ENCODE measurements at regions not wholly inside any gene's neighbourhood (a gene's known extent, or its start where the extent isn't known, plus 50 kb on each side); places are given as distances from the start of the nearest gene placed in this dataset.

DNA sequence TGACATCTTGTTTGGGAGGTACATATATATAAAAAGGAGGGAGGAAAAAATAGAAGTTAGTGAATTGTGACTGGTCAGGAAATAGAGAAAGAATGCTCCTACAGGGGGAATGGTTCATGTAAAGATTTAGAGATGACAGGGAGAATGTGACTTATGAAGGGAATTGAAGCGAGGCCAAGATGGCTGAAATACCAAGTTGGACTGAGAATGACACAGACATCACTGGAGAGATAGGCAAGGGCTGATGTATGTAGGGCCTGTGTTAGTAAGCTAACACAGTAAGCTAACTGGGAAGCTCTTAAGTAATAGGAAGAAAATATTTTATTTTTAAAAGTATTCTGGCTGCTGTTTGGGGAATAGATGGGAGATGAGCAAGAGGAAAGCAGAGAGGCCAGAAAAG is 286.3 kb downstream of the NNT start:
- Mint-ChIP-seq H3K9me3 (no peaks in the 10 kb centered on the region), H3K27ac (no peak overlapping the region), H3K27me3 (ENCODE audit: low read depth) (no peaks in the 10 kb centered on the region), H3K4me3 (ENCODE audit: low read depth) (no peak overlapping the region), H3K4me1 (ENCODE audit: low read depth) (no peaks in the 10 kb centered on the region), H3K36me3 (ENCODE audit: low read depth) (no peaks in the 10 kb centered on the region)
- intact Hi-C loops (cut with micrococcal nuclease), result no loop called here
- no peak for DNase-seq (ENCODE audit: low spot score)

DNA sequence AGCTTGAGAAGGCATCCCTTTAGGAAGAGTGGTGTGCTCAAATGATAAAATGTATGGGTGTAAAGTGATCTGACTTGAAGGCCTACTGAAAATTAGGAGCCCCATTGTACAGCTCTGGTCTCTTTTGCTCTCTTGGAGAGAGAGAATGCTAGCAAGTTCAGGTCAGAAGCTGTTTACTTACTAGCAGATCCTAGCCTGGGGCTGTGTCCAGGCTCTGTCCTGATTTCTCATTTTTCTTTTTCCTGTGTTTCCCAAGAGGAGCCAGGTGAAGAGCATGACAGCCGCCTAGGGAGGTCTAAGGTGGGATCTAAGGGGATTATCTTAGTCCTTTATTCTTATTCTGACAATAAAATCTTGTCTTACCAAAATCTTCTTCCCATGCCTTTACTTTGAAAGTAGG is 272.8 kb downstream of the NNT start:
- no peak for DNase-seq (ENCODE audit: low spot score)
- Mint-ChIP-seq H3K36me3 (ENCODE audit: low read depth) (no peaks in the 10 kb centered on the region), H3K9me3 (no peaks in the 10 kb centered on the region), H3K4me3 (ENCODE audit: low read depth) (no peak overlapping the region), H3K27ac (no peak overlapping the region), H3K4me1 (ENCODE audit: low read depth) (no peaks in the 10 kb centered on the region), H3K27me3 (ENCODE audit: low read depth) (no peaks in the 10 kb centered on the region)
- intact Hi-C loops (cut with micrococcal nuclease), result no loop called here

DNA sequence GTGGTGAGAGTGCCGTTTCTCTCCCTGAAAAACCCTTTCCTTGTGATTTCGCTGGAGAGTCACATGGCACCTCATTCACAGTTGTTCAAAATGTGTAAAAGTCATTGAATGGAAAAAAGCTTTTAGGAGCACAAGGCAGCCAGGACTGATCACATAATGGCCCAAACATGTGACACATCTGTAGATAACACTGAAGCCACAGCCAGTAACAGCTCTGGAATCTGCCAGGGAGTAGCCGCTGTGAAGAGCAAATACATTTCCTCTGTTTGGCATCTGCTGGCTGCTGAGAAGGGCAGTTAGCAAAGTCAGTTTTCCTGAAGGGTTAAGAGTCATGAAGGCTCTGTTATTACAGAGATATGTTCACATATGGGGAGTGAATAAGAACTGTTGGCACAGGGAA is 271.8 kb downstream of the NNT start:
- Mint-ChIP-seq H3K27ac (no peak overlapping the region), H3K4me3 (ENCODE audit: low read depth) (no peak overlapping the region), H3K9me3 (no peaks in the 10 kb centered on the region), H3K36me3 (ENCODE audit: low read depth) (no peaks in the 10 kb centered on the region), H3K4me1 (ENCODE audit: low read depth) (no peaks in the 10 kb centered on the region), H3K27me3 (ENCODE audit: low read depth) (no peaks in the 10 kb centered on the region)
- no peak for DNase-seq (ENCODE audit: low spot score)
- intact Hi-C loops (cut with micrococcal nuclease), result no loop called here

DNA sequence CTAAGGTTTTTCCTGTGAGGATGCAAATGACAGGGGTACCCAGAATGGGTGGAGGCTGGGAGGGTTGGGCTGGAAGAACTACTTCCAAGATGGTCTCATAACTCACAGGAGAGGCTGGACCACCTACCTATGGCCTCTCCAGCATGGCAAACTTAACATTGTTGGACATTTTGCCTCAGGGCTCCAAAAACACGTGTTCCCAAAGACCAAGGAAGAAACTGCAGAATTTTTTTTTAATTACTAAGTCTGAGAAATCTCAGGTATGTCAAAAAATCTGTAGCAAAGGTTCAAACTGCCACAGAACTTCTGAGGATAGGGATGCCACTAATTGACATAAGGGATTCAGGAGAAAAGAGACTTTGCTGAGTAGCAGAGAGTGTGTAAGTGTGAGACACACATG is 270.8 kb downstream of the NNT start:
- no peaks in the 10 kb centered on the region for H3K27me3 Mint-ChIP-seq (ENCODE audit: low read depth)
- intact Hi-C loops (cut with micrococcal nuclease), result no loop called here
- no peak overlapping the region for H3K4me3 Mint-ChIP-seq (ENCODE audit: low read depth)
- H3K27ac Mint-ChIP-seq, result no peak overlapping the region
- DNase-seq (ENCODE audit: low spot score), result no peak
- no peaks in the 10 kb centered on the region for H3K36me3 Mint-ChIP-seq (ENCODE audit: low read depth)
- H3K4me1 Mint-ChIP-seq (ENCODE audit: low read depth), result no peaks in the 10 kb centered on the region
- no peaks in the 10 kb centered on the region for H3K9me3 Mint-ChIP-seq

DNA sequence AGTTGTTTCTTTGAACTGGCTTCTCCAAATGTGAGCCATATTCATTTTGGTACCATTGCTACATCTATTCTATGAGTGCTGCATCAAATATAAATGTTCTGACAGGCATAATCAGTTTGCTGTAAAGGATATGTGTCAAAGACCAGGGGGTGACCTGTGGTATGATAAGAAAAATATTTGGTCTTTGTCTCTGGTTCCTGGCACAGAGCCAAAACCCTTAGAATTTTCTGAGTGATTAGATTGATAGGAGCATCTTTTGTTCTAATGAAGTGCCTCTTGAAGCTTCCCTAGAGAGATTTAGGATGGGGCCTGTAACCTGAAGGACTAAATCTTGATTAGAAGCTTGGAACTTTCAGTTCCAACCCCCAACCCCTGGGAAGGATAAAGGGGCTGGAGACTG is 256.3 kb downstream of the NNT start:
- DNase-seq (ENCODE audit: low spot score), result no peak
- intact Hi-C loops (cut with micrococcal nuclease), result no loop called here
- Mint-ChIP-seq H3K4me1 (ENCODE audit: low read depth) (no peaks in the 10 kb centered on the region), H3K9me3 (no peaks in the 10 kb centered on the region), H3K4me3 (ENCODE audit: low read depth) (no peak overlapping the region), H3K27ac (no peak overlapping the region), H3K36me3 (ENCODE audit: low read depth) (no peaks in the 10 kb centered on the region), H3K27me3 (ENCODE audit: low read depth) (no peaks in the 10 kb centered on the region)

DNA sequence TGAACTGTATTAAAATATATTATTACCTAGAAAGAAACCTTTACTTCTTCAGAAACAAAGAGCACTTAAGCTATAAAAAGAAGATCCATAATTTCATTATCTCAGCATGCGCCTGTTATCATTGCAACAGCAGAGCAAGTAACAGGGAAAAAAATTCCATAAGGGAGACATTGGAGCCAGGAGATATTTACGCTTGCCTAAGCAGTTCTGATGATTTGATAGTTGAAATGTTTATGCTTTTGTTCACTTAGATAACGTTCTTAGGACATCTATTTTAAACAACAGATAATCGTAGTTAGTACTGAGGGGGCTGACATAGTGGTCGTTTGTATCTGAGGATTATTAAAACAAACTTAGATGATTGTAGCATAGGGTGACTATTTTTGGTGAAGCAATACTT is 252.5 kb downstream of the NNT start:
- no peak for DNase-seq (ENCODE audit: low spot score)
- no peak overlapping the region for H3K27ac Mint-ChIP-seq
- intact Hi-C loops (cut with micrococcal nuclease), result no loop called here
- H3K27me3 Mint-ChIP-seq (ENCODE audit: low read depth), result no peaks in the 10 kb centered on the region
- no peaks in the 10 kb centered on the region for H3K4me1 Mint-ChIP-seq (ENCODE audit: low read depth)
- H3K36me3 Mint-ChIP-seq (ENCODE audit: low read depth), result no peaks in the 10 kb centered on the region
- H3K4me3 Mint-ChIP-seq (ENCODE audit: low read depth), result no peak overlapping the region
- no peaks in the 10 kb centered on the region for H3K9me3 Mint-ChIP-seq

DNA sequence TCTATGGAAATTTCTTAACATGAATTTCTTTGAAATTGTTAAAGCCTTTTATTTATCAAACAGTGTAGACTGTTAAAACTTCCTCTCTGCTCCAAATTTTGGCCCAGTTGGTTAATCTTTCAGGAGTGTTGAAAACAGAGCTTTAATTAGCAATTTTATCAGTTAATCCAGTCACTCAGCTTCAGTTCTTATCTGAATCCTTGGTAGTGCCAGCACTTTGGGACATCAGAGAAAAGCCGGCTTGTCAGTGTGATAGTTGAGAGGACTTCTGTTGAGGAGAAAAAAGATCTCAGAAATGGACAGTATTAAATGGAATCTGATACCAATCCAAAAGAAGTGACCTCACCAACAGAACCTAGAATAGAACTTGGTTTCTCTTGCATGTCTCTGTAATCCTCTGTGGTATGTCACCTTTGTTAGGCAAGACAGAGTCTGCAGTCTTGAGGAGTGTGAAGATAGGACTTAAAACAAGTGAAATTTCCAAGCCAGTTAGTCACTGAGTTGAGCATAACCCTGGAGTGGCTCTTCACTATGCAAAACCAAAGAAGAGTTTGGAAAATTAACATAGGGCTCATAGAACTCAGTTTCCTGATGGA is 251.8 kb downstream of the NNT start:
- Mint-ChIP-seq H3K36me3 (ENCODE audit: low read depth) (no peaks in the 10 kb centered on the region), H3K9me3 (no peaks in the 10 kb centered on the region), H3K27me3 (ENCODE audit: low read depth) (no peaks in the 10 kb centered on the region), H3K4me3 (ENCODE audit: low read depth) (no peak overlapping the region), H3K4me1 (ENCODE audit: low read depth) (no peaks in the 10 kb centered on the region), H3K27ac (no peak overlapping the region)
- DNase-seq (ENCODE audit: low spot score), result no peak
- intact Hi-C loops (cut with micrococcal nuclease), result no loop called here

DNA sequence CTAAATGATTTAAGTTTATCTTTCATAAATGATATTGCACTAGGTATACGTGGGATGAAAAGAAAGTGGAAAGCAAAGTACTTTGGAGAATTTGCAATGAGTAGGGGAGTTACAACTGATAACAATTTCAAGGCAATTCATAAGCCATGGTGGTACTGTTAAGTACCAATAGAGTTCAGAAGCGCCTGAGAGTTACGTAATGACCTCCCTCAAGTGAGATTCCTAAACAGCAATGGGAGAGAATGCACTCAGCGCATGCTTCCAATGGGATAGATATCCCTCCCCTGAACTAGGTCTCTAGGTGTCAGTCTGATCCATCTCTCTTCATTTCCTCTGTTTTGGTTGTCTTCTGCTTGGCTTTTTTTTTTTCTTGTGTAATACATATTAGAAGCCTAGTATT is 249.3 kb downstream of the NNT start:
- Mint-ChIP-seq H3K4me1 (ENCODE audit: low read depth) (no peaks in the 10 kb centered on the region), H3K36me3 (ENCODE audit: low read depth) (no peaks in the 10 kb centered on the region), H3K27ac (no peak overlapping the region), H3K9me3 (no peaks in the 10 kb centered on the region), H3K4me3 (ENCODE audit: low read depth) (no peak overlapping the region), H3K27me3 (ENCODE audit: low read depth) (no peaks in the 10 kb centered on the region)
- DNase-seq (ENCODE audit: low spot score), result no peak
- intact Hi-C loops (cut with micrococcal nuclease), result no loop called here

DNA sequence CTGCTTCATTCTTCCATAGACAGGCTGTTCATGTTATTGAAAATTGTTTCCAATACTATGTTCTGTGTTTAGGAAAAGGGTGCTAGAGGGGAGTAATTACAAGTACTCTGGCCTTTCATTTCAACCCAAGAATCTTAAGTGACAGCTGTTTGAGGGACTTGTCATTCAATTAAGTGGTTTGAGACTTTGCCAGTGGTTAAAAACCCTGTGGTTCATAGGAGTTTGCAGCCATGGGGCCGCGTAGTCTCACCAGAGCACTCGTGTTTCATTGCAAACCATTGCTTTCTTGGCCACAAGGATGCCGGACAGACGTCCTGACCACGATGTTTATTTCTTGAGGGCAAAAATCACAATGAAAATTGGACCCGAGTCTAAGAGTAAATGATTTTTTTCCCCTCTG is 248.8 kb downstream of the NNT start:
- Mint-ChIP-seq H3K9me3 (no peaks in the 10 kb centered on the region), H3K4me3 (ENCODE audit: low read depth) (no peak overlapping the region), H3K4me1 (ENCODE audit: low read depth) (no peaks in the 10 kb centered on the region), H3K27ac (no peak overlapping the region), H3K36me3 (ENCODE audit: low read depth) (no peaks in the 10 kb centered on the region), H3K27me3 (ENCODE audit: low read depth) (no peaks in the 10 kb centered on the region)
- intact Hi-C loops (cut with micrococcal nuclease), result no loop called here
- no peak for DNase-seq (ENCODE audit: low spot score)

DNA sequence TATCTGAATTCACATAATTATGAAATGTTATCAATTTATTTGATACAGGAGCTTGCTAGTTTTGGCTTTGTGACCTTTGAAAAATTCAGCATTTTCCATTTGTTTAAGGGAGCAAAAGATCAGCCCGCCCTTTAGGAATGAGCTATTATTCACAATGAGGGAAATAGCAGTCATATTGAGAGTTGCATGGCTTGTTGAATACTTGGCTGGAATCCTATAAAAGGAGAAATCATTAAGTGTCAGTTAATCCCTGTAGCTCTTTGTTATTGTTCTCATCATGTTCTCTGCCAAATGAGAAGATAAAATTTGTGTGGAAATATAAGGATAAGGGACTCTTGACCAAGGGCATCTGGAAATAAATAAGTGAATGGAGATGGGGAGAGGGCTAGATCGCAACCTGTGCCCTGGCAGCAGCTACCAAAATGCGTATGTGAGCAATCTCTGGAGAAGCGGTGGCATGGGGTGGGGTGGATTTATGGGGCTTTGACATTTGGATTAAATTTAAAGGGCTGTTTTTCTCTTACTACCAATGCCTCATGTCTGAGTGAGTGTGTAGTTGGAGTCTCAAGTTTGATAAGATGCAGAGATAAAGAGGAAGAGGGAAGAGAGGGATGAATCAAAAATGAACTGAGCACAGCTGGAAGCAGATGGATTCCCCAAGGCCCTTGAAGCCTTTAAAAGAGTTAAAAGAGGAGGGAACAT is 237.6 kb downstream of the NNT start:
- no peaks in the 10 kb centered on the region for H3K4me1 Mint-ChIP-seq (ENCODE audit: low read depth)
- H3K4me3 Mint-ChIP-seq (ENCODE audit: low read depth), result no peak overlapping the region
- H3K36me3 Mint-ChIP-seq (ENCODE audit: low read depth), result no peaks in the 10 kb centered on the region
- intact Hi-C loops (cut with micrococcal nuclease), result no loop called here
- H3K27ac Mint-ChIP-seq, result no peak overlapping the region
- no peaks in the 10 kb centered on the region for H3K27me3 Mint-ChIP-seq (ENCODE audit: low read depth)
- no peaks in the 10 kb centered on the region for H3K9me3 Mint-ChIP-seq
- DNase-seq (ENCODE audit: low spot score), result no peak

DNA sequence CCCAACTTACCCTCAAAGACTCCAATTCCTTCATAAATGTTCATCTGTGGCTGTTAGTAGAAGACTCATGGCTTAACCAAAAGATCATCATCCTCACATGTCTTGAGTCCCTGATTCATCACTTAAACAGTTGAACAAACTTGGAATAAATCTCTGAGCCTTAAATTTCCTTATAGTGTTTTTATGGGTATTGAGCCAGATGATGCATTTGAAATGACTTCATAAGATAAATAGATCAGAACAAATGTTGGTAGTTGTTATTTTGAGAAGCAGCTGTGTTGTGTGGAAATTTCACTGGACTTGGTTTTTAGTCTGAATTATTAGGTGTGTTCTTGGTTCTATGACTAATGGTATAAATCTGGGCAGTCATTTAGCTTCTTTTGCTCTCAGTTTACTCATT is 236.2 kb downstream of the NNT start:
- intact Hi-C loops (cut with micrococcal nuclease), result no loop called here
- H3K9me3 Mint-ChIP-seq, result no peaks in the 10 kb centered on the region
- no peak overlapping the region for H3K4me3 Mint-ChIP-seq (ENCODE audit: low read depth)
- H3K27ac Mint-ChIP-seq, result no peak overlapping the region
- no peaks in the 10 kb centered on the region for H3K36me3 Mint-ChIP-seq (ENCODE audit: low read depth)
- no peak for DNase-seq (ENCODE audit: low spot score)
- H3K27me3 Mint-ChIP-seq (ENCODE audit: low read depth), result no peaks in the 10 kb centered on the region
- H3K4me1 Mint-ChIP-seq (ENCODE audit: low read depth), result no peaks in the 10 kb centered on the region

DNA sequence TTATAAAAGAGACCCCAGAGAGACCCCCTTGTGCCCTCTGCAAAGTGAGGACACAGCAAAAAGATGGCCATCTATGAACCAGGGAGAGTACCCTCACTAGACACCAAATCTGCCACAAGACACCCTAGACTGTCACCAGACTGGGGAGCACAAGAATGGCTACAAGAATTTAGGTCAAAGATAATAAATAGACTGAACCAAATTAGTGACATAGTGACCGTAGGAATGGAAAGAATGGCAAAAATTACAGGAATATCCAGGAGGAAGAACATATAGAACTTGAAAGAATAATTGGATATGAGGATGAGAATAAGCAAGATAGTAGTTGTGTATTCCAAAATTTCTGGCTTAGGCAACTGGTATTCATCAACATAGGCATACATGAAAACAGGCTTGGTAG is 235.0 kb downstream of the NNT start:
- intact Hi-C loops (cut with micrococcal nuclease), result no loop called here
- no peaks in the 10 kb centered on the region for H3K36me3 Mint-ChIP-seq (ENCODE audit: low read depth)
- no peak for DNase-seq (ENCODE audit: low spot score)
- no peaks in the 10 kb centered on the region for H3K4me1 Mint-ChIP-seq (ENCODE audit: low read depth)
- H3K9me3 Mint-ChIP-seq, result no peaks in the 10 kb centered on the region
- H3K27me3 Mint-ChIP-seq (ENCODE audit: low read depth), result no peaks in the 10 kb centered on the region
- no peak overlapping the region for H3K27ac Mint-ChIP-seq
- no peak overlapping the region for H3K4me3 Mint-ChIP-seq (ENCODE audit: low read depth)

DNA sequence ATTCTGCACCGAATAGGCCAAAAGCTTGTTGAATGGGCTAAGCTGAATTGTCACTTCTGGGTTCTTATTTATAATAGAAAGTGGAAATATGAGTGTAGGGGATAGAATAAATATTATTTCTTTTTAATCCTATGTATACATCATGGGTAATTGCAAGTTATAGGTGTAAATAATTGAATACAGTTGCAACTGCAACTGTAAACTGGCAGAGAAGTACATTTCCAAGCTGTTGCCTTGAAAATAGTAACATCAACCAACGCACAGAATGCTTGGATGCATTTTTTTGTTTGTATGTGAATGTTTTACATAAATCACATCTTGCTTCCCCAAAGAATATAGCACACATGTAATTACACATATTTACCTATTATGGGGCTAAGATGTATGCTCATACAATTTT is 234.1 kb downstream of the NNT start:
- Mint-ChIP-seq H3K36me3 (ENCODE audit: low read depth) (no peaks in the 10 kb centered on the region), H3K9me3 (no peaks in the 10 kb centered on the region), H3K4me1 (ENCODE audit: low read depth) (no peaks in the 10 kb centered on the region), H3K27ac (no peak overlapping the region), H3K4me3 (ENCODE audit: low read depth) (no peak overlapping the region), H3K27me3 (ENCODE audit: low read depth) (no peaks in the 10 kb centered on the region)
- no peak for DNase-seq (ENCODE audit: low spot score)
- intact Hi-C loops (cut with micrococcal nuclease), result no loop called here

DNA sequence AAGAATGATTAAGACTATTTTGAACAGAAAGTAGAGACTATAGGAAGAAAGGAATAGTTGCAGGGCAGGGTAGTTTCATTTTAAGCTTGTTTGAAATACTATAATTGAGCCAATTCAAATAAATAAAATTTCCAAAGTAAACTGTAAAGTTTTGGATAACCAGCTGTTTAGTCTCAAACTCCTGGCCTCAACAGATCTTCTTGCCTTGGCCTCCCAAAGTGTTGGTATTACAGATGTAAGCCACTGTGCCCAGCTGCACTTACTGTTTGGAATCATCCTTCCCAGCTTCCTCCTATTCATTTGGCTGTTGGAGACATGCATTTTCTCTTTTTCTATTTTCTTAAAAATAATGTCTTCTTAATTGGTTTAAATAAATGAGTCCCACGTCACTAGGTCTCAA is 231.0 kb downstream of the NNT start:
- H3K27me3 Mint-ChIP-seq (ENCODE audit: low read depth), result no peaks in the 10 kb centered on the region
- H3K4me1 Mint-ChIP-seq (ENCODE audit: low read depth), result no peaks in the 10 kb centered on the region
- no peak overlapping the region for H3K27ac Mint-ChIP-seq
- no peak for DNase-seq (ENCODE audit: low spot score)
- intact Hi-C loops (cut with micrococcal nuclease), result no loop called here
- H3K36me3 Mint-ChIP-seq (ENCODE audit: low read depth), result no peaks in the 10 kb centered on the region
- H3K4me3 Mint-ChIP-seq (ENCODE audit: low read depth), result no peak overlapping the region
- H3K9me3 Mint-ChIP-seq, result peaks cover 5% of the 10 kb centered on the region

Data from activated T-helper 2 cell treated with anti-CD3 and anti-CD28 coated beads, Interferon-gamma antibody, Interleukin-2, Interleukin-4, amounts not matched to agents 10 μg/mL and 5 μg/mL and 100 μg/mL, durations not matched to agents 14 hours and 24 hours and 36 hours (primary cell).